ENCODE measurements at regions not wholly inside any gene's neighbourhood (a gene's known extent, or its start where the extent isn't known, plus 50 kb on each side); places are given as distances from the start of the nearest gene placed in this dataset.

GRCh38 chr5:33268374-33268773 is 172.4 kb upstream of the TARS1 start:
- no peak overlapping the region for H3K4me3 ChIP-seq (replicated peaks in 1 of 3; ENCODE audit: insufficient read depth in 1 of 3, low read depth in 1 of 3, low read length in 3 of 3)
- H3K4me1 ChIP-seq (ENCODE audit: control insufficient read depth, extremely low read depth, insufficient read depth, low read length): peaks cover 17% of the 10 kb centered on the region
- TF ChIP-seq FOS (IDR thresholded peaks at IDR 0.05; ENCODE audit: borderline replicate concordance, insufficient read depth, low read length): no peak
- no peak for TF ChIP-seq JUN (IDR thresholded peaks at IDR 0.05; ENCODE audit: borderline replicate concordance, insufficient read depth, insufficient read length, low read depth)
- TF ChIP-seq POLR2A (IDR thresholded peaks at IDR 0.05; ENCODE audit: low read depth, low read length): no peak
- TF ChIP-seq POLR2AphosphoS5 (IDR thresholded peaks at IDR 0.05; ENCODE audit: insufficient read depth, low read depth, low read length): no peak
- no peak for TF ChIP-seq EZH2 (IDR thresholded peaks at IDR 0.05; ENCODE audit: borderline replicate concordance, low read depth, low read length, severe bottlenecking)
- no peak for TF ChIP-seq GATA2 (IDR thresholded peaks at IDR 0.05; ENCODE audit: insufficient read depth, insufficient read length, low read depth, low read length)
- no peak for TF ChIP-seq MYC (IDR thresholded peaks at IDR 0.05; ENCODE audit: low read depth, low read length)
- no peak for TF ChIP-seq MAX (IDR thresholded peaks at IDR 0.05; ENCODE audit: insufficient read depth, insufficient read length)
- no peak for TF ChIP-seq CTCF (IDR thresholded peaks at IDR 0.05; ENCODE audit: extremely low read depth in 1 of 2, insufficient read depth in 1 of 2, low read depth in 1 of 2, low read length in 2 of 2)
- DNase-seq (ENCODE audit: low read depth, low spot score) (no peak), FAIRE-seq (no peak)
- no peaks in the 10 kb centered on the region for H3K79me2 ChIP-seq (ENCODE audit: control insufficient read depth, insufficient read depth, low read length)
- CTCF ChIA-PET: no interaction called here
- intact Hi-C loops (cut with micrococcal nuclease): no loop called here
- dilution Hi-C loops (cut with MboI; ENCODE audit: extremely low pct_ligation_motif_present, low sequenced_read_pairs): no loop called here
- H3K9me1 ChIP-seq (replicated peaks; ENCODE audit: control insufficient read depth, extremely low read depth, insufficient read depth, low read length): no peaks in the 10 kb centered on the region
- H3K4me2 ChIP-seq (ENCODE audit: insufficient read depth, low read length): no peak overlapping the region
- H4K20me1 ChIP-seq (replicated peaks; ENCODE audit: control insufficient read depth, extremely low read depth, insufficient read depth, low read length): no peaks in the 10 kb centered on the region
- BruUV-seq (replicated peaks): no TSS peak
- no peak overlapping the region for H2AFZ ChIP-seq (ENCODE audit: low read depth, low read length)
- H3K9me3 ChIP-seq (replicated peaks; ENCODE audit: control insufficient read depth, insufficient read depth, low read length): no peaks in the 10 kb centered on the region
- no peaks in the 10 kb centered on the region for H3K36me3 ChIP-seq (ENCODE audit: control insufficient read depth in 2 of 2, extremely low read depth in 1 of 2, insufficient read depth in 2 of 2, low read length in 2 of 2)
- H3K9ac ChIP-seq (replicated peaks; ENCODE audit: extremely low read depth, insufficient read depth, low read length): no peak overlapping the region
- POLR2A ChIA-PET: no interaction called here
- H3K27me3 ChIP-seq (ENCODE audit: control insufficient read depth in 2 of 2, insufficient read depth in 2 of 2, low read length in 2 of 2): no peaks in the 10 kb centered on the region
- H3K27ac ChIP-seq (ENCODE audit: insufficient read depth, low read depth, low read length): no peak overlapping the region

Data from endothelial cell of umbilical vein (primary cell).